ENCODE measurements at regions not wholly inside any gene's neighbourhood (a gene's known extent, or its start where the extent isn't known, plus 50 kb on each side); places are given as distances from the start of the nearest gene placed in this dataset.

- TF ChIP-seq POLR2A (IDR thresholded peaks at IDR 0.05): no peak
- TF ChIP-seq, protein P1, sequence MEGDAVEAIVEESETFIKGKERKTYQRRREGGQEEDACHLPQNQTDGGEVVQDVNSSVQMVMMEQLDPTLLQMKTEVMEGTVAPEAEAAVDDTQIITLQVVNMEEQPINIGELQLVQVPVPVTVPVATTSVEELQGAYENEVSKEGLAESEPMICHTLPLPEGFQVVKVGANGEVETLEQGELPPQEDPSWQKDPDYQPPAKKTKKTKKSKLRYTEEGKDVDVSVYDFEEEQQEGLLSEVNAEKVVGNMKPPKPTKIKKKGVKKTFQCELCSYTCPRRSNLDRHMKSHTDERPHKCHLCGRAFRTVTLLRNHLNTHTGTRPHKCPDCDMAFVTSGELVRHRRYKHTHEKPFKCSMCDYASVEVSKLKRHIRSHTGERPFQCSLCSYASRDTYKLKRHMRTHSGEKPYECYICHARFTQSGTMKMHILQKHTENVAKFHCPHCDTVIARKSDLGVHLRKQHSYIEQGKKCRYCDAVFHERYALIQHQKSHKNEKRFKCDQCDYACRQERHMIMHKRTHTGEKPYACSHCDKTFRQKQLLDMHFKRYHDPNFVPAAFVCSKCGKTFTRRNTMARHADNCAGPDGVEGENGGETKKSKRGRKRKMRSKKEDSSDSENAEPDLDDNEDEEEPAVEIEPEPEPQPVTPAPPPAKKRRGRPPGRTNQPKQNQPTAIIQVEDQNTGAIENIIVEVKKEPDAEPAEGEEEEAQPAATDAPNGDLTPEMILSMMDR (IDR thresholded peaks at IDR 0.05): no peak
- H3K9me3 ChIP-seq: peaks cover 0 to 5% (median 0%) of the 10 kb centered on the region in 12 donors
- intact Hi-C loops (cut with DNase I): loop anchor here in 2 of 10 donors (5.0 kb wide), 1 partner anchor 63 kb away; no protein-coding TSS in a partner anchor
- H3K27ac ChIP-seq: no peak overlapping the region
- H3K36me3 ChIP-seq: no peaks in the 10 kb centered on the region
- 74 to 82% (median 77%) methylated on average over 4 of the region's 4 CpGs for WGBS, 4 donors
- no peak for DNase-seq
- H3K4me3 ChIP-seq: no peak overlapping the region
- H3K4me1 ChIP-seq: peaks cover 0 to 3% (median 0%) of the 10 kb centered on the region in 12 donors
- ATAC-seq: no peak
- no peaks in the 10 kb centered on the region for H3K27me3 ChIP-seq
These were observed 70.3 kb upstream of the HEY2 start for GRCh38 chr6:125679128-125679527.

DNA sequence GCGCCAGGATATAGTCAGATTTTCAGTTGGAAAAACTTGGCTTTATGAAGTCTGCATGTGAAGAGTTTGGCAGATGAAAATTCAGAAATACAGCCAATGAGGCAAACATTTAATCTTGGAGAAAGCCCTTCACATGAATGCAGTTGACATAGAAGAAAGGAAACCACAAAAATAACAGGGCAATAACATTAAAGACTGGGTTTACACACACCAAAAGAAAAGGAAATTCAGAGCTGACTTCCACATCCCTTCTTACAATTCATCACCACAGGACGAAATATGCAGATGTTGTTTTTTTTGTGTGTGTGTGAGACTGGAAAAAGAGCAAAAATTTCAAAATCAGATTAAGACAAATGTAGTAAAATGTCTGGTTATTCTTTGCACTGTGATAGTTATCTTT is 69.8 kb upstream of the HEY2 start:
- Histone ChIP-seq H3K27ac (no peak overlapping the region), H3K9me3 (peaks cover 0 to 5% (median 0%) of the 10 kb centered on the region in 12 donors), H3K36me3 (no peaks in the 10 kb centered on the region), H3K27me3 (no peaks in the 10 kb centered on the region), H3K4me1 (peaks cover 0 to 3% (median 0%) of the 10 kb centered on the region in 12 donors), H3K4me3 (no peak overlapping the region)
- TF ChIP-seq, protein P1 (IDR thresholded peaks at IDR 0.05): no peak
- no peak for TF ChIP-seq POLR2A (IDR thresholded peaks at IDR 0.05)
- WGBS, 4 donors: 63 to 74% (median 70%) methylated on average over 2 of the region's 2 CpGs
- DNase-seq (no peak), ATAC-seq (no peak)
- intact Hi-C loops (cut with DNase I): loop anchor here in 2 of 10 donors (5.0 kb wide), 1 partner anchor 63 kb away; no protein-coding TSS in a partner anchor

- intact Hi-C loops (cut with DNase I): no loop called here
- Histone ChIP-seq H3K27me3 (no peaks in the 10 kb centered on the region), H3K9me3 (peaks cover 0 to 17% (median 0%) of the 10 kb centered on the region in 12 donors), H3K36me3 (no peaks in the 10 kb centered on the region), H3K27ac (no peak overlapping the region), H3K4me3 (no peak overlapping the region), H3K4me1 (peaks cover 0 to 3% (median 0%) of the 10 kb centered on the region in 12 donors)
- no peak for DNase-seq
- TF ChIP-seq, protein P1 (IDR thresholded peaks at IDR 0.05): no peak
- TF ChIP-seq POLR2A (IDR thresholded peaks at IDR 0.05): no peak
- no peak for ATAC-seq
These were observed 66.5 kb upstream of the HEY2 start for GRCh38 chr6:125682939-125683338.

GRCh38 chr6:125688138-125688537 is 61.3 kb upstream of the HEY2 start:
- no peak for ATAC-seq
- no peaks in the 10 kb centered on the region for H3K4me1 ChIP-seq
- no peak overlapping the region for H3K27ac ChIP-seq
- no peak overlapping the region for H3K4me3 ChIP-seq
- DNase-seq: no peak
- intact Hi-C loops (cut with DNase I): no loop called here
- no peak for TF ChIP-seq POLR2A (IDR thresholded peaks at IDR 0.05)
- TF ChIP-seq, protein P1 (IDR thresholded peaks at IDR 0.05): no peak
- peaks cover 0 to 36% (median 3%) of the 10 kb centered on the region in 12 donors for H3K9me3 ChIP-seq
- no peaks in the 10 kb centered on the region for H3K36me3 ChIP-seq
- H3K27me3 ChIP-seq: no peaks in the 10 kb centered on the region
- 85 to 96% (median 94%) methylated on average over 1 of the region's 1 CpG for WGBS, 4 donors
